Gastroesophageal sphincter (tissue), 4 donors: ENCODE measurements at regions not wholly inside any gene's neighbourhood (a gene's known extent, or its start where the extent isn't known, plus 50 kb on each side); places are given as distances from the start of the nearest gene placed in this dataset.

Experiments
- ATAC-seq: fragments of 150-250 bp; one replicate; pipeline ENCODE4 v1.9.1; 2016; ENCODE audit warnings: mild to moderate bottlenecking, moderate library complexity
- H3K27ac ChIP-seq, 4 donors: fragments of 200-600 bp; sonication (generic) in 3 of 4; 1 replicate in 3 of 4; 2 replicates in 1 of 4; pipeline ENCODE4 v1.5.1; 2016 to 2019
- H3K27me3 ChIP-seq: fragments of 200-600 bp; sonication (generic); one replicate; pipeline ENCODE4 v1.5.1; 2019
- H3K36me3 ChIP-seq, 2 donors: fragments of 200-600 bp; sonication (generic); one replicate each; pipeline ENCODE4 v1.5.1; 2019; ENCODE audit warnings: control low read depth in 1 of 2
- H3K4me1 ChIP-seq, 3 donors: fragments of 200-600 bp; sonication (generic); 1 replicate in 2 of 3; 2 replicates in 1 of 3; pipeline ENCODE4 v1.5.1; 2016 to 2019; ENCODE audit warnings: control low read depth in 2 of 3
- H3K4me3 ChIP-seq, 2 donors: fragments of 200-600 bp; sonication (generic); one replicate each; pipeline ENCODE4 v1.5.1; 2019; ENCODE audit warnings: mild to moderate bottlenecking in 1 of 2, moderate library complexity in 1 of 2
- H3K9me3 ChIP-seq, 3 donors: fragments of 200-600 bp; sonication (generic); one replicate each; pipeline ENCODE4 v1.5.1; 2017 to 2019; ENCODE audit warnings: control low read depth in 2 of 3
- EP300 ChIP-seq: sonication (generic); formaldehyde crosslinking; IDR thresholded peaks from one replicate; pipeline ENCODE4 v1.6.1; 2017; ENCODE audit warnings: antibody characterized with exemption, mild to moderate bottlenecking
- POLR2A ChIP-seq, 2 donors: fragments of 450-650 bp; IDR thresholded peaks; one replicate each; pipeline ENCODE4 v1.6.1; 2017; ENCODE audit warnings: antibody characterized with exemption in 2 of 2, mild to moderate bottlenecking in 2 of 2, moderate library complexity in 1 of 2
- POLR2AphosphoS5 ChIP-seq: sonication (generic); formaldehyde crosslinking; IDR thresholded peaks from one replicate; pipeline ENCODE4 v1.6.1; 2017; ENCODE audit warnings: antibody characterized with exemption
- WGBS, 2 donors: methylation state at CpG; one replicate each; pipeline ENCODE4 v1.1.5; 2018; ENCODE audit warnings: low coverage in 1 of 2; 5-methylcytosine and 5-hydroxymethylcytosine counted together
- TF ChIP-seq, protein P1 (sequence below), 4 experiments: fragments of 200-600 bp in 2 of 4; fragments of 450-650 bp in 2 of 4; sonication (generic) in 1 of 4; IDR thresholded peaks; one replicate each; pipeline ENCODE4 v1.5.1; 2017 to 2019; ENCODE audit warnings: antibody characterized with exemption in 4 of 4, mild to moderate bottlenecking in 2 of 4, moderate library complexity in 2 of 4

DNA sequence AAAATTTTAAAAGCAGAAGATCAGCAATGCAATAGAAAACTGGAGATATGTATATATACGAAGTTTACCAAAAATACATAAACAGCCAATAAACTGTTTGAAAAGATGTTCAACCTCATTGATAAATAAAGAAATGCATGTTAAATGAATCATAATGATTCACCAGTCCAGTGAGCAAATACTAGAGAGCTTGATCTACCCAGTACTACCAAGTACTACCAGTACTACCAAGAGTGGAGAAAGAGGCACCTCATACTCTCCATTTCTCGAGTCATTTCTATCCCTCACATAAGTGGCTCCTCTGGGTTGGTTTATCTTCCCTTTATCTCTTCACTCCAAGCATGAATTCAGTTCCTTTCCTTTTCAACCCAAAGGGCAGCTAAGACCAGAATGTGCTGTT lies 138.9 kb downstream of the MREG start:
- Histone ChIP-seq H3K4me3 (no peak overlapping the region), H3K36me3 (no peaks in the 10 kb centered on the region), H3K27me3 (no peaks in the 10 kb centered on the region), H3K27ac (no peak overlapping the region), H3K4me1 (no peaks in the 10 kb centered on the region), H3K9me3 (peaks cover 0 to 8% (median 0%) of the 10 kb centered on the region in 3 donors)
- ATAC-seq: no peak
- 88 to 96% methylated on average over 2 of the region's 2 CpGs for WGBS, 2 donors
- TF ChIP-seq EP300 (no peak), POLR2A (IDR thresholded peaks at IDR 0.05) (no peak), POLR2AphosphoS5 (no peak)
- TF ChIP-seq, protein P1, sequence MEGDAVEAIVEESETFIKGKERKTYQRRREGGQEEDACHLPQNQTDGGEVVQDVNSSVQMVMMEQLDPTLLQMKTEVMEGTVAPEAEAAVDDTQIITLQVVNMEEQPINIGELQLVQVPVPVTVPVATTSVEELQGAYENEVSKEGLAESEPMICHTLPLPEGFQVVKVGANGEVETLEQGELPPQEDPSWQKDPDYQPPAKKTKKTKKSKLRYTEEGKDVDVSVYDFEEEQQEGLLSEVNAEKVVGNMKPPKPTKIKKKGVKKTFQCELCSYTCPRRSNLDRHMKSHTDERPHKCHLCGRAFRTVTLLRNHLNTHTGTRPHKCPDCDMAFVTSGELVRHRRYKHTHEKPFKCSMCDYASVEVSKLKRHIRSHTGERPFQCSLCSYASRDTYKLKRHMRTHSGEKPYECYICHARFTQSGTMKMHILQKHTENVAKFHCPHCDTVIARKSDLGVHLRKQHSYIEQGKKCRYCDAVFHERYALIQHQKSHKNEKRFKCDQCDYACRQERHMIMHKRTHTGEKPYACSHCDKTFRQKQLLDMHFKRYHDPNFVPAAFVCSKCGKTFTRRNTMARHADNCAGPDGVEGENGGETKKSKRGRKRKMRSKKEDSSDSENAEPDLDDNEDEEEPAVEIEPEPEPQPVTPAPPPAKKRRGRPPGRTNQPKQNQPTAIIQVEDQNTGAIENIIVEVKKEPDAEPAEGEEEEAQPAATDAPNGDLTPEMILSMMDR (IDR thresholded peaks at IDR 0.05): no peak

DNA sequence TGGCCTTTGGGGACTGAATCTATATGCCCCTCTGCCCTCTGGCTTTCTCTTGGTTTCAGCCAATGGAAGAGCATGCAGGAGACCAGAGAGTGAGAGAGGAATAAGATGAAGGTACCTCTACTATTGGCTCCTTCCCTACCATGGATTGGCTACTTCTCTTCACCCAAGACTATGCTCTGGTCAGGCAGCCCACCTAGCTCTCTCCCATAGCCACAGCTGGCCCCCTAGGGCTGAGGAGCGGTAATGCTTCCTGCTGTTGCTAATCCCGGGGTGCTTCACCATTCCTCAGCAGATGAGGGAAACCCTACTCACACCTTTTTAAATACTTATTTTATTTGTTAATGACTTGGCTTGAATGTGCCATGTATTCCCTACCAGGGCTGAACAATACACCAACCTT lies 142.4 kb downstream of the MREG start:
- ATAC-seq: no peak
- Histone ChIP-seq H3K27me3 (no peaks in the 10 kb centered on the region), H3K4me3 (no peak overlapping the region), H3K9me3 (no peaks in the 10 kb centered on the region), H3K4me1 (peaks cover 0 to 7% (median 0%) of the 10 kb centered on the region in 3 donors), H3K27ac (no peak overlapping the region), H3K36me3 (no peaks in the 10 kb centered on the region)
- WGBS, 2 donors: 97% methylated on average over 2 of the region's 2 CpGs; no CpG with 5 or more reads in 1 of the 2 donors
- TF ChIP-seq EP300: no peak
- TF ChIP-seq, protein P1 (IDR thresholded peaks at IDR 0.05): no peak

DNA sequence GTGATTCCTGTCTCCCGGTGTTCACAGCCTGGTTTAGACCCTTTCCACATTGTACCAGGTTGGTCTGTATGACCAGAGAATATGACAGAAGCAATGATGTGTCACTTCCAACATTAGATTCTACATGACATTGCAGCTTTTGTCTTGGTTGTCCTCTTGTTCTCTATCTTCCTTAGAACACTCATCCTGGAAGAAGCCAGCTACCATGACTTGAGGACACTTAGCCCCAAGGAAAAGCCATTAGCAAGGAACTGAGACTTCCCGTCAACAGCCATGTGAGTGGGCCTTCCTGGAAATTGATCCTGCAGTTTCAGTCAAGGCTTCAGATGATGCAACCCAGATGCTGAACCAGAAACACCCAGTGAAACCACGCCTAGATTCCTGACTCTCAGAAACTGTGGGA lies 143.3 kb downstream of the MREG start:
- Histone ChIP-seq H3K9me3 (no peaks in the 10 kb centered on the region), H3K27ac (no peak overlapping the region), H3K4me3 (no peak overlapping the region), H3K36me3 (no peaks in the 10 kb centered on the region), H3K4me1 (peaks cover 0 to 7% (median 0%) of the 10 kb centered on the region in 3 donors), H3K27me3 (no peaks in the 10 kb centered on the region)
- no peak for ATAC-seq
- TF ChIP-seq, protein P1 (IDR thresholded peaks at IDR 0.05): no peak
- peak; percentile 58 for TF ChIP-seq POLR2AphosphoS5
- WGBS, 2 donors: 76 to 83% methylated on average over 2 to 3 of the region's 3 CpGs

GRCh38 chr2:215868846-215869543 lies 144.4 kb downstream of the MREG start:
- no peaks in the 10 kb centered on the region for H3K36me3 ChIP-seq
- H3K27me3 ChIP-seq: no peaks in the 10 kb centered on the region
- no peak for ATAC-seq
- TF ChIP-seq POLR2AphosphoS5 (no peak), POLR2A (IDR thresholded peaks at IDR 0.05) (no peak), EP300 (no peak)
- TF ChIP-seq, protein P1 (IDR thresholded peaks at IDR 0.05): no peak
- no peak overlapping the region for H3K27ac ChIP-seq
- 41 to 57% methylated on average over 4 of the region's 4 CpGs for WGBS, 2 donors
- no peaks in the 10 kb centered on the region for H3K9me3 ChIP-seq
- no peak overlapping the region for H3K4me3 ChIP-seq
- H3K4me1 ChIP-seq: peaks cover 0 to 7% (median 0%) of the 10 kb centered on the region in 3 donors

GRCh38 chr2:215866606-215867005 lies 146.7 kb downstream of the MREG start:
- Histone ChIP-seq H3K4me1 (peaks cover 0 to 7% (median 0%) of the 10 kb centered on the region in 3 donors), H3K27me3 (no peaks in the 10 kb centered on the region), H3K27ac (no peak overlapping the region), H3K36me3 (no peaks in the 10 kb centered on the region), H3K9me3 (no peaks in the 10 kb centered on the region), H3K4me3 (no peak overlapping the region)
- TF ChIP-seq POLR2AphosphoS5 (no peak), EP300 (no peak)
- TF ChIP-seq, protein P1 (IDR thresholded peaks at IDR 0.05): no peak
- no peak for ATAC-seq
- WGBS, 2 donors: 73 to 86% methylated on average over 1 to 2 of the region's 2 CpGs
